ENCODE measurements at regions not wholly inside any gene's neighbourhood (a gene's known extent, or its start where the extent isn't known, plus 50 kb on each side); places are given as distances from the start of the nearest gene placed in this dataset.

GRCh38 chr18:34567857-34568256 lies 142.2 kb upstream of the DTNA start (continued):
- TF ChIP-seq, protein P1, sequence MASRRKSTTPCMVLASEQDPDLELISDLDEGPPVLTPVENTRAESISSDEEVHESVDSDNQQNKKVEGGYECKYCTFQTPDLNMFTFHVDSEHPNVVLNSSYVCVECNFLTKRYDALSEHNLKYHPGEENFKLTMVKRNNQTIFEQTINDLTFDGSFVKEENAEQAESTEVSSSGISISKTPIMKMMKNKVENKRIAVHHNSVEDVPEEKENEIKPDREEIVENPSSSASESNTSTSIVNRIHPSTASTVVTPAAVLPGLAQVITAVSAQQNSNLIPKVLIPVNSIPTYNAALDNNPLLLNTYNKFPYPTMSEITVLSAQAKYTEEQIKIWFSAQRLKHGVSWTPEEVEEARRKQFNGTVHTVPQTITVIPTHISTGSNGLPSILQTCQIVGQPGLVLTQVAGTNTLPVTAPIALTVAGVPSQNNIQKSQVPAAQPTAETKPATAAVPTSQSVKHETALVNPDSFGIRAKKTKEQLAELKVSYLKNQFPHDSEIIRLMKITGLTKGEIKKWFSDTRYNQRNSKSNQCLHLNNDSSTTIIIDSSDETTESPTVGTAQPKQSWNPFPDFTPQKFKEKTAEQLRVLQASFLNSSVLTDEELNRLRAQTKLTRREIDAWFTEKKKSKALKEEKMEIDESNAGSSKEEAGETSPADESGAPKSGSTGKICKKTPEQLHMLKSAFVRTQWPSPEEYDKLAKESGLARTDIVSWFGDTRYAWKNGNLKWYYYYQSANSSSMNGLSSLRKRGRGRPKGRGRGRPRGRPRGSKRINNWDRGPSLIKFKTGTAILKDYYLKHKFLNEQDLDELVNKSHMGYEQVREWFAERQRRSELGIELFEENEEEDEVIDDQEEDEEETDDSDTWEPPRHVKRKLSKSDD (CRISPR knock-in tag; IDR thresholded peaks at IDR 0.05; ENCODE audit: low read depth): no peak
- no peak for TF ChIP-seq ZNF484 (CRISPR knock-in tag; IDR thresholded peaks at IDR 0.05; ENCODE audit: borderline replicate concordance, low read depth)
- TF ChIP-seq MATR3 (CRISPR knock-in tag; IDR thresholded peaks at IDR 0.05): no peak
- TF ChIP-seq, protein P2, sequence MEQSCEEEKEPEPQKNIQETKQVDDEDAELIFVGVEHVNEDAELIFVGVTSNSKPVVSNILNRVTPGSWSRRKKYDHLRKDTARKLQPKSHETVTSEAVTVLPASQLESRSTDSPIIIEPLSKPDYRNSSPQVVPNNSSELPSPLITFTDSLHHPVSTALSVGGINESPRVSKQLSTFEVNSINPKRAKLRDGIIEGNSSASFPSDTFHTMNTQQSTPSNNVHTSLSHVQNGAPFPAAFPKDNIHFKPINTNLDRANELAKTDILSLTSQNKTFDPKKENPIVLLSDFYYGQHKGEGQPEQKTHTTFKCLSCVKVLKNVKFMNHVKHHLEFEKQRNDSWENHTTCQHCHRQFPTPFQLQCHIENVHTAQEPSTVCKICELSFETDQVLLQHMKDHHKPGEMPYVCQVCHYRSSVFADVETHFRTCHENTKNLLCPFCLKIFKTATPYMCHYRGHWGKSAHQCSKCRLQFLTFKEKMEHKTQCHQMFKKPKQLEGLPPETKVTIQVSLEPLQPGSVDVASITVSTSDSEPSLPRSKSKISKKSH (CRISPR knock-in tag; IDR thresholded peaks at IDR 0.05; ENCODE audit: borderline replicate concordance): no peak
- no peak for TF ChIP-seq ZFP1 (CRISPR knock-in tag; IDR thresholded peaks at IDR 0.05)
- no peak for TF ChIP-seq MAZ (IDR thresholded peaks at IDR 0.05; ENCODE audit: borderline replicate concordance, low read depth, low read length)
- TF ChIP-seq MAZ (CRISPR knock-in tag; IDR thresholded peaks at IDR 0.05; ENCODE audit: low read depth): no peak
- TF ChIP-seq NAIF1 (CRISPR knock-in tag; IDR thresholded peaks at IDR 0.05; ENCODE audit: borderline replicate concordance): no peak
- TF ChIP-seq, protein P3, sequence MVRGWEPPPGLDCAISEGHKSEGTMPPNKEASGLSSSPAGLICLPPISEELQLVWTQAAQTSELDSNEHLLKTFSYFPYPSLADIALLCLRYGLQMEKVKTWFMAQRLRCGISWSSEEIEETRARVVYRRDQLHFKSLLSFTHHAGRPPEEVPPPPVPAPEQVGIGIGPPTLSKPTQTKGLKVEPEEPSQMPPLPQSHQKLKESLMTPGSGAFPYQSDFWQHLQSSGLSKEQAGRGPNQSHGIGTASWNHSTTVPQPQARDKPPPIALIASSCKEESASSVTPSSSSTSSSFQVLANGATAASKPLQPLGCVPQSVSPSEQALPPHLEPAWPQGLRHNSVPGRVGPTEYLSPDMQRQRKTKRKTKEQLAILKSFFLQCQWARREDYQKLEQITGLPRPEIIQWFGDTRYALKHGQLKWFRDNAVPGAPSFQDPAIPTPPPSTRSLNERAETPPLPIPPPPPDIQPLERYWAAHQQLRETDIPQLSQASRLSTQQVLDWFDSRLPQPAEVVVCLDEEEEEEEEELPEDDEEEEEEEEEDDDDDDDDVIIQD (CRISPR knock-in tag; IDR thresholded peaks at IDR 0.05; ENCODE audit: low read depth): no peak
- TF ChIP-seq ZIK1 (CRISPR knock-in tag; IDR thresholded peaks at IDR 0.05; ENCODE audit: borderline replicate concordance, low read depth): no peak
- TF ChIP-seq ZNF766 (CRISPR knock-in tag; IDR thresholded peaks at IDR 0.05; ENCODE audit: borderline replicate concordance): no peak
- TF ChIP-seq KDM5A (IDR thresholded peaks at IDR 0.05; ENCODE audit: borderline replicate concordance, low read length): no peak
- no peak for TF ChIP-seq SRF (IDR thresholded peaks at IDR 0.05; ENCODE audit: low read depth, low read length)
- TF ChIP-seq NCOA5 (CRISPR knock-in tag; IDR thresholded peaks at IDR 0.05): no peak
- TF ChIP-seq ZFP90 (CRISPR knock-in tag; IDR thresholded peaks at IDR 0.05; ENCODE audit: borderline replicate concordance): no peak
